ENCODE measurements at regions not wholly inside any gene's neighbourhood (a gene's known extent, or its start where the extent isn't known, plus 50 kb on each side); places are given as distances from the start of the nearest gene placed in this dataset.

DNA sequence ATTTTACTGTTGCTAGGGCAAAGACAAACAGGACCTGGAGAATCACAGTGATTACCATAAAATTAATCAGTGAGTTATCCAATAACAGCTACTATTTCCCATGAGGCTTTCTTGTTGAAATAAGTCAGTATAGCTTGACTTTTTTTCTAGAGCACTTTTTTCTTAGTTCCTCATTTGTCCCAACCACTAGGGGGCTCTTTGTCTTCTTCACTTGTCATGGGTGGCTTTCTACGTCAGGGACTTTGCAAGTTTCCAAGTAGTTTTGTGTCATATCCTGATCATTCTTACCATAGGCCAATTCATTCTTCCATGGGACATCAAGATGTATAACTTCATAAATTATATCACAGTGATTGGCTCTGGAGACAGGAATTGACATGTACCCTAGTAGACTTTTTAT lies 1019.6 kb upstream of the PIK3C3 start:
- peak in 1 of 2 experiments; percentile 7 for DNase-seq (ENCODE audit: low read depth in 1 of 2, low spot score in 2 of 2)
- no peaks in the 10 kb centered on the region for H3K36me3 ChIP-seq
- no peaks in the 10 kb centered on the region for H3K27me3 ChIP-seq (replicated peaks)
- no peak overlapping the region for H3K4me3 ChIP-seq
- no peaks in the 10 kb centered on the region for H3K9me3 ChIP-seq (replicated peaks)
- H3K4me1 ChIP-seq (replicated peaks) = no peaks in the 10 kb centered on the region
- no peak overlapping the region for H3K27ac ChIP-seq

GRCh38 chr18:40932862-40933261 lies 1022.2 kb upstream of the PIK3C3 start:
- Histone ChIP-seq H3K36me3 (no peaks in the 10 kb centered on the region), H3K4me1 (replicated peaks) (no peaks in the 10 kb centered on the region), H3K27me3 (replicated peaks) (no peaks in the 10 kb centered on the region), H3K9me3 (replicated peaks) (no peaks in the 10 kb centered on the region), H3K27ac (no peak overlapping the region), H3K4me3 (no peak overlapping the region)
- no peak for DNase-seq (ENCODE audit: low read depth in 1 of 2, low spot score in 2 of 2)

DNA sequence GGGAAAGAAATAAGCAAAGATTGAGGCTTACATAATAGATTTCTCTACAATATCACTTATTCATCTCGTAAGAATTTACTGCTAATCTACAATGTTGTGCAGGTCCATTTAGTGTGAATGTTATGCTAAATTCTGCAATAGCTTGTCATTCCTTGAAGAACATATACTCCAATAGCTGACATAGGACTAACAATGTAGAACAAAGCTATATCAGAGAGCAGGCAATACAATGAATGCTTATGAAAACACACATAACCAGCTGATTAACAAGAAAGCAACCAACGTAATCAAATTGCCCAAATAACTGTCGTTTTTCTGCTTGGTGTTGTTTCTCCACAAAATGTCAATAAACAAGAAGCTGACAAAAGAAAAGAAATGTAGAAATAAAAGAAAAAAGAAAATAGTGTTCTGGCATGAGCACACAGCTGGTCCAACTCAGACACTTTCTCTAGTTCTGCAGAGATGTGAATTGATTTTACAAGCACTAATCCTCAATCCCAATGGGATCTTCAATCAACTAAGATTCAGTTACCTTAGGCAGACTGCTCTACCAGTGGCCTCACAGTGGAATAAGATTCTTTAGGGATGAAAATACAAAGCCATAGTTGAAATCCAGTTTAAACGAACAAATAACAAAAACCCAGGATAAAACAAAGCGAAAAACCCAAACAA lies 1024.7 kb upstream of the PIK3C3 start:
- H3K27me3 ChIP-seq (replicated peaks) = no peaks in the 10 kb centered on the region
- H3K9me3 ChIP-seq (replicated peaks) = no peaks in the 10 kb centered on the region
- no peak overlapping the region for H3K4me3 ChIP-seq
- DNase-seq (ENCODE audit: low read depth in 1 of 2, low spot score in 2 of 2) = no peak
- no peaks in the 10 kb centered on the region for H3K36me3 ChIP-seq
- no peaks in the 10 kb centered on the region for H3K4me1 ChIP-seq (replicated peaks)
- H3K27ac ChIP-seq = no peak overlapping the region

DNA sequence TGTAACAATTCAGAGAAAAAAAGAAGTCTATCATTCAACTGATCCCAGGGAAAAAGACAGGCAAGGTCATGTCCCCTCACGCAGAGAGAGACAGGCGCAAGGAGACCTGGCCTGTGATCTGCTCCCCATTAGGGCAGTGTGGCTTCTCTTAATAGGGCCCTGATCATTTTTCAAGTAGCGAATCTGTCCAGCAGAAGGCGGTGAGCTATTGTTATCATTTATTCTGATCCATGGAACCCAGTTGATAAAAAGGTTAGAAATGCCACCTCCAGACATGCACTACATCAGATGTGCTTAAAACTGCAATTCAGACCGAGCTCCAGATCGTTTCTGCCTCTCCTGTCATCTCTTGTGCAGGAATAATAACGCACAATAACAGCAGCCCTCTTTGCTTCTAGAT lies 1025.6 kb upstream of the PIK3C3 start:
- Histone ChIP-seq H3K27me3 (replicated peaks) (no peaks in the 10 kb centered on the region), H3K4me3 (no peak overlapping the region), H3K27ac (no peak overlapping the region), H3K36me3 (no peaks in the 10 kb centered on the region), H3K4me1 (replicated peaks) (no peaks in the 10 kb centered on the region), H3K9me3 (replicated peaks) (no peaks in the 10 kb centered on the region)
- DNase-seq (ENCODE audit: low read depth in 1 of 2, low spot score in 2 of 2) = no peak

DNA sequence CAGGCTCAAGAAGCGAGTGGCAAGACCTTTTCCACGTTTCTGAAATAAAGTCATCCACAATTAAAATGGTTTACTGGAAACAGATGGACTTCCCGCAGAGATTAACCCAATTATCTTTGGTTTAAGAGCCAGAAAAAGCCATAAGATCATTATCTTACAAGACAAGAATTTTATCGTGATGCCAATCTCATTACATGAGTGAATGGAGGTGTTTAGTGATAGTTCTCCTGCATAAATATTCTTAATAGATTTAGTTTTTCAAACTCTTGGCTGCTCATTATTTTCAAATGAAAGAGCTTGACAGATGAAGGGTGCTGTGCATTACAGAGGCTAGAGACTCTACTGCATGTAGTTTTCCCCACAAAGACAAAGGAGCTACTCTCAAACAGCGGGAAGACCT lies 1028.4 kb upstream of the PIK3C3 start:
- no peak overlapping the region for H3K27ac ChIP-seq
- DNase-seq (ENCODE audit: low read depth in 1 of 2, low spot score in 2 of 2) = no peak

DNA sequence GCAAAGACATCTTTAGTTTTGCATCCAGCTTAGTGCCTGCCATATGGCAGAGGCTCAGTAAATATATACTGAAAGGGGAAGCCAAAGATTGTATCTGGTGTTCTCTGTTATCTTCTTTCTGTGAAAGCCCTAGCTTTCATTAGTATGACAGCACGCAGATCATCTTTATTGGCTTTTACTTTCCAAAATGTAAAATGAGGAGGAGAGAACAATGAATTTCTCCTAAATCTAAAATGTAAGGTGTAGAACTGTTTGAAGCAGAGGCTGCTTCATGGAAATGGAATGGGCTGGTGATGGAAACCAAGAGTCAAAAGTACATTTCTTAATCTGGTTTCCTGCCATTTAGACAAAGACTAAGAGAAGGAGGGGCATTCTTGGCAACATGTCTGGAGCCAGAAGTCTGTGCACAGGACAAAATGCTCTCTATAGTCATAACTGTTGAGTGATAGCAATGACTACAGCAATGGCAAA lies 1029.9 kb upstream of the PIK3C3 start:
- Histone ChIP-seq H3K36me3 (no peaks in the 10 kb centered on the region), H3K9me3 (replicated peaks) (no peaks in the 10 kb centered on the region), H3K4me3 (no peak overlapping the region), H3K4me1 (replicated peaks) (no peaks in the 10 kb centered on the region), H3K27me3 (replicated peaks) (no peaks in the 10 kb centered on the region), H3K27ac (no peak overlapping the region)
- no peak for DNase-seq (ENCODE audit: low read depth in 1 of 2, low spot score in 2 of 2)

More for the DNA sequence above, 1028.4 kb upstream of the PIK3C3 start:
- no peaks in the 10 kb centered on the region for H3K36me3 ChIP-seq
- no peaks in the 10 kb centered on the region for H3K27me3 ChIP-seq (replicated peaks)
- H3K4me1 ChIP-seq (replicated peaks) = no peaks in the 10 kb centered on the region
- no peak overlapping the region for H3K4me3 ChIP-seq
- no peaks in the 10 kb centered on the region for H3K9me3 ChIP-seq (replicated peaks)

GRCh38 chr18:40921845-40922629 lies 1033.0 kb upstream of the PIK3C3 start:
- H3K27ac ChIP-seq = no peak overlapping the region
- H3K9me3 ChIP-seq (replicated peaks) = no peaks in the 10 kb centered on the region
- H3K36me3 ChIP-seq = no peaks in the 10 kb centered on the region
- DNase-seq (ENCODE audit: low read depth in 1 of 2, low spot score in 2 of 2) = no peak
- no peak overlapping the region for H3K4me3 ChIP-seq
- H3K27me3 ChIP-seq (replicated peaks) = no peaks in the 10 kb centered on the region
- H3K4me1 ChIP-seq (replicated peaks) = no peaks in the 10 kb centered on the region

DNA sequence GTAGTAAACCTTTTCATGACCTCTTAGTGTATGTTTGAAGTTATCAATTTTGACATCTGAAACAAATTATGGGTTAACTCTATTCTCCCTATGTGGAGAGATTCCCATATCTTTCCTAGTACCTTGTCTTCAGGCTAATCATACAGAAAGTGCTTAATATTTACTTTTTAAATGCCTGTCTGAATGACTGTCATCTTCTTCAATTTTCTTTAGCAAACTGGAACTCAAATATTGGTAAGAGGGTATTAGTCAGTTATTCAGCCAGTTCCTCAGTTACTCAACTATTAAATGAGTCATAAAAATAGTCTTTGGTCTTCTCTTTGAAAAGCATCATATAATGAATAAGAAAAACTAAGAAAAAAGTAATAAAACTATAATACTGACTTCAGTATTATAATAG lies 1038.0 kb upstream of the PIK3C3 start:
- H3K27ac ChIP-seq = no peak overlapping the region
- H3K4me1 ChIP-seq (replicated peaks) = no peaks in the 10 kb centered on the region
- H3K27me3 ChIP-seq (replicated peaks) = no peaks in the 10 kb centered on the region
- no peak for DNase-seq (ENCODE audit: low read depth in 1 of 2, low spot score in 2 of 2)
- H3K36me3 ChIP-seq = no peaks in the 10 kb centered on the region
- no peaks in the 10 kb centered on the region for H3K9me3 ChIP-seq (replicated peaks)
- no peak overlapping the region for H3K4me3 ChIP-seq

GRCh38 chr18:40915724-40916123 lies 1039.3 kb upstream of the PIK3C3 start:
- Histone ChIP-seq H3K4me1 (replicated peaks) (0 out of 2 replicates have a peak, but pooled peaks cover 4% of the 10 kb centered on the region), H3K4me3 (no peak overlapping the region), H3K9me3 (replicated peaks) (no peaks in the 10 kb centered on the region), H3K36me3 (no peaks in the 10 kb centered on the region), H3K27ac (no peak overlapping the region), H3K27me3 (replicated peaks) (no peaks in the 10 kb centered on the region)
- DNase-seq (ENCODE audit: low read depth in 1 of 2, low spot score in 2 of 2) = no peak

DNA sequence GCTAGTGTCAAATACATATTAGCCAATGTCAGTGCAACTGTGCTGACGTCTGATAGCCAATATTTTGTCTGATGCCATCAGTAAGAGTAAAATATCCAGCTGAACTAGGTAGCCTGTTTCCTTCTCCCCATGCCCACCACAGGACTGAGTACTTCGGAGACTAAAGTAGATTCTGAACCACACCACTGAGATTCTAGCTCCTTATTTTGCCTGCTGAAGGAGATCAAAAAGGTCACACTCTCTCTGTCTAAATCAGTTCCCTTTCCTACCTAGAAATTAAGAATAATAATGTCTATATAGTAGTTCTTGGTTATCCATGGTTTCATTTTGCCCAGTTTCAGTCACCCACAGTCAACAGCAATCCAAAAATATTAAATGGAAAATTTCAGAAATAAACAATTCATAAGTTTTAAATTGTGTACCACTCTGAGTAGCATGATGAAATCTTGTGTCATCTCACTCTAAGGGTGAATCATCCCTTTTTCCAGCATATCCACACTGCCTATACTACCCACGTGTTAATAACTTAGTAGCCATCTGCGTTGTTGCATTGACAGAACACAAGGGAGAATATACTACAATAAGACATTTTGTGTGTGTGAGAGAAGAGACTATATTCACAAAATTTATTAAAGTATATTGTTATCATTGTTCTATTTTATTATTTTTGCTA lies 1043.3 kb upstream of the PIK3C3 start:
- Histone ChIP-seq H3K4me1 (replicated peaks) (0 out of 2 replicates have a peak, but pooled peaks cover 4% of the 10 kb centered on the region), H3K27me3 (replicated peaks) (no peaks in the 10 kb centered on the region), H3K4me3 (no peak overlapping the region), H3K27ac (no peak overlapping the region), H3K36me3 (no peaks in the 10 kb centered on the region), H3K9me3 (replicated peaks) (no peaks in the 10 kb centered on the region)
- no peak for DNase-seq (ENCODE audit: low read depth in 1 of 2, low spot score in 2 of 2)

- Histone ChIP-seq H3K27me3 (replicated peaks) (no peaks in the 10 kb centered on the region), H3K36me3 (no peaks in the 10 kb centered on the region), H3K4me3 (no peak overlapping the region), H3K9me3 (replicated peaks) (no peaks in the 10 kb centered on the region), H3K4me1 (replicated peaks) (0 out of 2 replicates have a peak, but pooled peaks cover 4% of the 10 kb centered on the region), H3K27ac (no peak overlapping the region)
- no peak for DNase-seq (ENCODE audit: low read depth in 1 of 2, low spot score in 2 of 2)
Measured at GRCh38 chr18:40911041-40911440, 1044.0 kb upstream of the PIK3C3 start.

DNA sequence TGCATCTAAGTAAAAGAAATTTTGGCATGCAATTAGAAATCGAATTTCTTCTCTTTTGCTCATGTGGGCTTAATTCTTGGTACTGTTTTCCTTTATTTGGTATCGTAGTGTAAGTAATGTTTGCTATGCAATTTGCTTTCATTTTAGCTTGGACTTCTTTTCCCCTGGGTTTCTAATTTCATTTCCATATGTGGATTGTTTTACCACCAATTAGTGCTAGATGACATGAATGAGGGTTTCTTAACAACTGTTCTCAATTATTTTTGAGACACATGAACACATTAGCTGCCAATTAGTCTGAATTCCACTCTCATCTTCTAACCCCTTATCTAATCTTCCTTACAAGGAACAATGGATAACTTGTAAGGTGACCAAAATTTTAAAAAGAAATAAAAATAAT lies 1047.2 kb upstream of the PIK3C3 start:
- no peaks in the 10 kb centered on the region for H3K9me3 ChIP-seq (replicated peaks)
- H3K27ac ChIP-seq = no peak overlapping the region
- H3K36me3 ChIP-seq = no peaks in the 10 kb centered on the region
- H3K27me3 ChIP-seq (replicated peaks) = no peaks in the 10 kb centered on the region
- H3K4me3 ChIP-seq = no peak overlapping the region
- 0 out of 2 replicates have a peak, but pooled peaks cover 4% of the 10 kb centered on the region for H3K4me1 ChIP-seq (replicated peaks)
- DNase-seq (ENCODE audit: low read depth in 1 of 2, low spot score in 2 of 2) = no peak

GRCh38 chr18:40904295-40904694 lies 1050.7 kb upstream of the PIK3C3 start:
- H3K9me3 ChIP-seq (replicated peaks) = no peaks in the 10 kb centered on the region
- no peak overlapping the region for H3K27ac ChIP-seq
- no peaks in the 10 kb centered on the region for H3K4me1 ChIP-seq (replicated peaks)
- no peaks in the 10 kb centered on the region for H3K36me3 ChIP-seq
- H3K4me3 ChIP-seq = no peak overlapping the region
- H3K27me3 ChIP-seq (replicated peaks) = no peaks in the 10 kb centered on the region
- DNase-seq (ENCODE audit: low read depth in 1 of 2, low spot score in 2 of 2) = no peak

- Histone ChIP-seq H3K36me3 (no peaks in the 10 kb centered on the region), H3K4me3 (no peak overlapping the region), H3K27ac (no peak overlapping the region), H3K4me1 (replicated peaks) (no peaks in the 10 kb centered on the region), H3K27me3 (replicated peaks) (no peaks in the 10 kb centered on the region), H3K9me3 (replicated peaks) (no peaks in the 10 kb centered on the region)
- DNase-seq (ENCODE audit: low read depth in 1 of 2, low spot score in 2 of 2) = no peak
Measured at GRCh38 chr18:40902436-40902835, 1052.6 kb upstream of the PIK3C3 start.
